ENCODE measurements at regions not wholly inside any gene's neighbourhood (a gene's known extent, or its start where the extent isn't known, plus 50 kb on each side); places are given as distances from the start of the nearest gene placed in this dataset.

- no peak for DNase-seq (ENCODE audit: low read depth)
- TF ChIP-seq CTCF (IDR thresholded peaks at IDR 0.05; ENCODE audit: insufficient read depth, low read depth, low read length, missing control alignments): no peak
- no peak overlapping the region for H3K4me3 ChIP-seq (ENCODE audit: low read depth, low read length)
Observed at GRCh38 chr11:112723676-112724495, 237.3 kb upstream of the NCAM1 start.

GRCh38 chr11:112724496-112724790 is 236.8 kb upstream of the NCAM1 start:
- DNase-seq (ENCODE audit: low read depth): no peak
- TF ChIP-seq CTCF (IDR thresholded peaks at IDR 0.05; ENCODE audit: insufficient read depth, low read depth, low read length, missing control alignments): no peak
- H3K4me3 ChIP-seq (ENCODE audit: low read depth, low read length): no peak overlapping the region

DNA sequence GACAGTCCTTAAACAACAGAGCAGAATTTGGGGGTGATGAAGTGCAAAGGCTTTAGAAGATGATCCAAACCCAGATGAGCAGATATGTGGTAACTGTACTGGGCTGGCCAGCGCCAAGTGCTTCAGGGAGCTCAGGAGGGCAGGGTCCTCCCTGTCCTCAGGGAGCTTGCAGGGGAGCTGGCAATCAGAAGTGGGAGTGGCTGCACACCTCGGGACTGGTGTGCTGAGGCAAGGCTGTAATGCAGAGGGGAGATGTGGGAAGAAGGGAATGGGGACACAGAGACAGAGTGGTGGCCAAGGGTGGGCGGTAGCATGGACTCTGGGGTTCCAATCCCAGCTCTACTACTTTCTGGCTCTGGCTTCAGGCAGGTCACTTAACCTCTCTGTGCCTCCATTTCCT is 235.6 kb upstream of the NCAM1 start:
- no peak for TF ChIP-seq CTCF (IDR thresholded peaks at IDR 0.05; ENCODE audit: insufficient read depth, low read depth, low read length, missing control alignments)
- no peak overlapping the region for H3K4me3 ChIP-seq (ENCODE audit: low read depth, low read length)

DNA sequence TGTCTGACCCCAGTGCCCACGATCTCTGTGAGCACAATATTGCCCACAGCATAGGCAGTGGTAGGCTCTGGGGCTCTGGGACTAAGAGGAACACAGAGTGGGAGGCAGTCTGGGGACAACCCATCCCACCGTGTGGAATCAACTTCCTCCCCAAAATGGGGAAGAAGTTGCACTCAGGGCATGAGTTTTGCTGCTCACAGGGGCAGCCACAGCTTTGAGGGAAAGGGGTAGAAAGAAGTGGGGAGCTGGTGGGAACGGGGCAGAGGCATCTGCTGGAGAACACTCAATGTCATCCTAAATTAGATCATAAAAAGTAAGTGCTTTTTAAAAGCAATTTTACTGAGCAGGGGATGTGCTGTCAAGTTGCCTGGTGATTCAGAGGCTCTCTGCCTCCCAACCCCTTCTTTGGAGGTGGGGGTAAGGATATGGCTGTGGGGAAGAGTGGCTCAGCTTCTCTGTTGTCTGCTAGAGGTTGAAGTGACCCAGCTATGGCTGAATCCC is 233.8 kb upstream of the NCAM1 start:
- no peak overlapping the region for H3K4me3 ChIP-seq (ENCODE audit: low read depth, low read length)
- DNase-seq (ENCODE audit: low read depth): no peak
- TF ChIP-seq CTCF (IDR thresholded peaks at IDR 0.05; ENCODE audit: insufficient read depth, low read depth, low read length, missing control alignments): no peak

More for the DNA sequence above, 235.6 kb upstream of the NCAM1 start:
- no peak for DNase-seq (ENCODE audit: low read depth)

GRCh38 chr11:112728288-112728687 is 232.9 kb upstream of the NCAM1 start:
- H3K4me3 ChIP-seq (ENCODE audit: low read depth, low read length): no peak overlapping the region

DNA sequence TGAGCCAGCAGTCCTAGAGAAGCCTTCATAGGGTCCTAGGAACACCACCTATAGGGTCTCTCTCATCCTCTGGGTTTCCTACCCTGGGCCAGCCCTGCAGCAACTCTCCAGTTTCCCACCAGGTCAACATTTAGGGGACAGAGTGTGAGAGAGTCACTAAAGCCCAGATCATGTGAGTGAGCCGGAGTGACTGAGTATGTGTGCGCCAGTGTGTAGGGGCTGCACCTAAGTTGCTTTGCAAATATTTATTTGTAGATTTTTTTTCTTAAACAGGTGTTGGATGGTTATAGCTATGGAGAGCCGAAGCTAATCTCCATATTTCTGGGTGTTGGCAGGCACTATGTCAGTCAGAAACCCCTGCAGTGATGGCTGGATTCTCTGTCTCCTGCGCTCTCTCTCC is 232.5 kb upstream of the NCAM1 start:
- no peak for DNase-seq (ENCODE audit: low read depth)
- no peak for TF ChIP-seq CTCF (IDR thresholded peaks at IDR 0.05; ENCODE audit: insufficient read depth, low read depth, low read length, missing control alignments)
- H3K4me3 ChIP-seq (ENCODE audit: low read depth, low read length): no peak overlapping the region

More at GRCh38 chr11:112728288-112728687, 232.9 kb upstream of the NCAM1 start:
- no peak for DNase-seq (ENCODE audit: low read depth)
- TF ChIP-seq CTCF (IDR thresholded peaks at IDR 0.05; ENCODE audit: insufficient read depth, low read depth, low read length, missing control alignments): no peak

DNA sequence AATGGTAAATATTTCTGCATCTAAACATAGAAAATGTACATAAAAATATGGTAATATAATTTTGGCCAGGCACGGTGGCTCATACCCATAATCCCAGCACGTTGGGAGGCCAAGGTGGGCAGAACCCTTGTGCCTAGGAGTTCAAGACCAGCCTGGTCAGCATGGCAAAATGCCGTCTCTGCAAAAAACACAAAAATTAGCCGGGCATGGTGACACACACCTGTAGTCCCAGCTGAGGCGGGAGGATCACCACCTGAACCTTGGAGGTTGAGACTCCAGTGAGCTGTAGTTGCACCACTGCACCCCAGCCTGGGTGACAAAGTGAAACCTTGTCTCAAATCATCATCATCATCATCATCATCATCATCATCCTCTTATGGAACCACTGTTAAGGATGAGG is 230.6 kb upstream of the NCAM1 start:
- H3K4me3 ChIP-seq (ENCODE audit: low read depth, low read length): no peak overlapping the region
- TF ChIP-seq CTCF (IDR thresholded peaks at IDR 0.05; ENCODE audit: insufficient read depth, low read depth, low read length, missing control alignments): no peak
- DNase-seq (ENCODE audit: low read depth): no peak
